ENCODE measurements at regions not wholly inside any gene's neighbourhood (a gene's known extent, or its start where the extent isn't known, plus 50 kb on each side); places are given as distances from the start of the nearest gene placed in this dataset.

DNA sequence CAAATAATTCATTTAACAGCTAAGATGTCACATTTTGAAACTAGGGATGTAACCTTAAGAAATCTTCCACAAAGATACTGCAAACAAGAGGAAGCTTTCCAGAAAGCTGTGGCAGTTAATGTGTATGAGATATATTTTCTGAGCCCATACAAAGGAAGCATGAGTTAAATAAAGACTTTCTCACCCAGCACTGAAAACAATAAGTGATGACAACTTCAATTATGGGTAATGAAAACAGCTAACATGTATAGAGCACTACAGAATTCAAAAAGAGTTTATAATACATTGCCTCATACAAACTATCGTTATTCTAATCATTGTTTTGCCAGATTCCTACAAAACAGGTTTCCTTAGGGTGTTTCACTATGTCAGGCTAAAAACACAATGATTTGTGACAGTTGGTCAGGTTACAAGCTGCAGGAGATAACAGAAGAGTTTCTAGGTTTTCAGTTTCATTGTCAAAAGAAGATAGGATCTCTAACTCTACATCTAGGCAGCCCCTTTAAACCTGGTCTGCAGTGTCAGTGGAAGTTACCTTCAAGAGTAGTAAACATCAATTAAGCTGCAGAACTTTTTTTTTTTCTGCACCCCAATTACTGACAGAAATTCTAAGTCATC lies 618.1 kb upstream of the ADGRL3 start:
- no peaks in the 10 kb centered on the region for H3K9me3 ChIP-seq (ENCODE audit: low read depth, low read length)
- H4K20me1 ChIP-seq (ENCODE audit: insufficient read depth, low read length), result no peaks in the 10 kb centered on the region
- H3K36me3 ChIP-seq (ENCODE audit: insufficient read depth, low read length), result no peaks in the 10 kb centered on the region
- H3K27ac ChIP-seq (ENCODE audit: low read depth, low read length), result no peak overlapping the region
- no peak overlapping the region for H3K4me2 ChIP-seq (ENCODE audit: insufficient read depth, low read length)
- TF ChIP-seq, protein P1, sequence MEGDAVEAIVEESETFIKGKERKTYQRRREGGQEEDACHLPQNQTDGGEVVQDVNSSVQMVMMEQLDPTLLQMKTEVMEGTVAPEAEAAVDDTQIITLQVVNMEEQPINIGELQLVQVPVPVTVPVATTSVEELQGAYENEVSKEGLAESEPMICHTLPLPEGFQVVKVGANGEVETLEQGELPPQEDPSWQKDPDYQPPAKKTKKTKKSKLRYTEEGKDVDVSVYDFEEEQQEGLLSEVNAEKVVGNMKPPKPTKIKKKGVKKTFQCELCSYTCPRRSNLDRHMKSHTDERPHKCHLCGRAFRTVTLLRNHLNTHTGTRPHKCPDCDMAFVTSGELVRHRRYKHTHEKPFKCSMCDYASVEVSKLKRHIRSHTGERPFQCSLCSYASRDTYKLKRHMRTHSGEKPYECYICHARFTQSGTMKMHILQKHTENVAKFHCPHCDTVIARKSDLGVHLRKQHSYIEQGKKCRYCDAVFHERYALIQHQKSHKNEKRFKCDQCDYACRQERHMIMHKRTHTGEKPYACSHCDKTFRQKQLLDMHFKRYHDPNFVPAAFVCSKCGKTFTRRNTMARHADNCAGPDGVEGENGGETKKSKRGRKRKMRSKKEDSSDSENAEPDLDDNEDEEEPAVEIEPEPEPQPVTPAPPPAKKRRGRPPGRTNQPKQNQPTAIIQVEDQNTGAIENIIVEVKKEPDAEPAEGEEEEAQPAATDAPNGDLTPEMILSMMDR (IDR thresholded peaks at IDR 0.05; ENCODE audit: extremely low read depth, low read depth, low read length), result no peak
- no peaks in the 10 kb centered on the region for H3K79me2 ChIP-seq (ENCODE audit: insufficient read depth, low read length)
- no peaks in the 10 kb centered on the region for H3K4me1 ChIP-seq (ENCODE audit: insufficient read depth, low read length)
- H2AFZ ChIP-seq (ENCODE audit: low read length), result no peak overlapping the region
- H3K27me3 ChIP-seq (ENCODE audit: insufficient read depth, low read length), result no peaks in the 10 kb centered on the region
- no peak for DNase-seq (ENCODE audit: insufficient read length, low spot score, missing footprints)
- no peak overlapping the region for H3K4me3 ChIP-seq (ENCODE audit: insufficient read depth, low read length)

DNA sequence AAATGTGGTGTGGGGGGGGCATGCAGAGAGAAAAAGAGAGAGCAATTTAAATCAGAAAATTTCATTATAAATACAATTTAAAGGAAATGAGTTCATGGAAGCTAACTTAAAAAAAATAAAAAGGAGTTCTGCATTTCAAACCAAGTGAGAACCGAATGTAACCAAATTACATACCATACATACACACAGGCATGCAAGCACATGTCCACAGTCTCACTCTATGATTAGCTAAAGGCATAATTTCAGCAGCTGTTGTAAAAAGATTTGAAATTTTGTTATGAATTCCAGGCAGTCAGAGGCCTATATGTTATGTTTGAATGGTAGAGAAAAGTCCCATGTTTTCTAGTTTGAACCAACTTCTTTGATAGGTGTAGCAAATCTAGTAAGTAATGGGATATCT lies 611.6 kb upstream of the ADGRL3 start:
- Histone ChIP-seq H3K4me1 (ENCODE audit: insufficient read depth, low read length) (no peaks in the 10 kb centered on the region), H3K4me3 (ENCODE audit: insufficient read depth, low read length) (no peak overlapping the region), H3K79me2 (ENCODE audit: insufficient read depth, low read length) (no peaks in the 10 kb centered on the region), H3K36me3 (ENCODE audit: insufficient read depth, low read length) (no peaks in the 10 kb centered on the region), H3K9me3 (ENCODE audit: low read depth, low read length) (no peaks in the 10 kb centered on the region), H3K27ac (ENCODE audit: low read depth, low read length) (no peak overlapping the region), H3K4me2 (ENCODE audit: insufficient read depth, low read length) (no peak overlapping the region), H3K27me3 (ENCODE audit: insufficient read depth, low read length) (no peaks in the 10 kb centered on the region), H2AFZ (ENCODE audit: low read length) (no peak overlapping the region), H4K20me1 (ENCODE audit: insufficient read depth, low read length) (no peaks in the 10 kb centered on the region)
- TF ChIP-seq, protein P1 (IDR thresholded peaks at IDR 0.05; ENCODE audit: extremely low read depth, low read depth, low read length), result no peak
- DNase-seq (ENCODE audit: insufficient read length, low spot score, missing footprints), result no peak

DNA sequence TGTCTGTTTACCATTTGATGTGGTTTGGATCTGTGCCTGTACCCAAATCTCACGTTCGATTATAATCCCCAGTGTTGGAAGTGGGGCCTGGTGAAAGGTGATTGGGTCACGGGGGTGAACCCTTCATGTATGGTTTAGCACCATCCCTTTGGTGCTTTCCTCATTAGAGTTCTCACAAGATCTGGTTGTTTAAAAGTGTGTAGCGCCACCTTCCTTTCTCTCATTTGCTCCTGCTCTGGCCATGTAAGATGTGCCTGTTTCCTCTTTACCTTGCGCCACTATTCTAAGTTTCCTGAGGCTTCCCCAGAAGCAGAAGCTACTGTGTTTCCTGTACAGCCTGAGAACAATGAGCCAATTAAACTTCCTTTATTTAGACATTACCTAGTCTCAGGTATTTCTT lies 610.7 kb upstream of the ADGRL3 start:
- no peaks in the 10 kb centered on the region for H3K4me1 ChIP-seq (ENCODE audit: insufficient read depth, low read length)
- no peaks in the 10 kb centered on the region for H3K36me3 ChIP-seq (ENCODE audit: insufficient read depth, low read length)
- TF ChIP-seq, protein P1 (IDR thresholded peaks at IDR 0.05; ENCODE audit: extremely low read depth, low read depth, low read length), result no peak
- no peaks in the 10 kb centered on the region for H3K79me2 ChIP-seq (ENCODE audit: insufficient read depth, low read length)
- no peak overlapping the region for H3K4me3 ChIP-seq (ENCODE audit: insufficient read depth, low read length)
- H3K9me3 ChIP-seq (ENCODE audit: low read depth, low read length), result no peaks in the 10 kb centered on the region
- H3K27me3 ChIP-seq (ENCODE audit: insufficient read depth, low read length), result no peaks in the 10 kb centered on the region
- no peaks in the 10 kb centered on the region for H4K20me1 ChIP-seq (ENCODE audit: insufficient read depth, low read length)
- no peak overlapping the region for H2AFZ ChIP-seq (ENCODE audit: low read length)
- no peak overlapping the region for H3K4me2 ChIP-seq (ENCODE audit: insufficient read depth, low read length)
- no peak for DNase-seq (ENCODE audit: insufficient read length, low spot score, missing footprints)
- H3K27ac ChIP-seq (ENCODE audit: low read depth, low read length), result no peak overlapping the region

DNA sequence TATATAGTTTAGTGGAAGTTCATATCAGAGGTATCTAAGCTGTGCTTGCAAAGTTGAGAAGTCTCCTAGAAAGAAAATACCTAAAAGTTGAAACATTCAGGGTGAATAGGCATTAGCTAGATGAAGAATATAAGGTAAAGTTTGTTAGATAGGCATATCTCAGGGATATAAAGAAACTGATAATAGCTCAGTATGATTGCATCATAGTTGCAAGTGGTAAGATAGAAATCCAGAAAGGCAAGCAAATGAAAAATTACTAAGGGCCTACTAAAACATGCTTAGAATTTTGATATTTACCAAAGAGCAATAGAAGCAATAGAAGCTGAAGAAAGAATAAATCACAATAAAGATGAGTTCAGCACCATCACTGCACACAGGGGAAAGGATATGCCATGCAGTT lies 610.0 kb upstream of the ADGRL3 start:
- H3K27me3 ChIP-seq (ENCODE audit: insufficient read depth, low read length), result no peaks in the 10 kb centered on the region
- no peaks in the 10 kb centered on the region for H3K36me3 ChIP-seq (ENCODE audit: insufficient read depth, low read length)
- H3K4me1 ChIP-seq (ENCODE audit: insufficient read depth, low read length), result no peaks in the 10 kb centered on the region
- H3K79me2 ChIP-seq (ENCODE audit: insufficient read depth, low read length), result no peaks in the 10 kb centered on the region
- no peak overlapping the region for H3K27ac ChIP-seq (ENCODE audit: low read depth, low read length)
- DNase-seq (ENCODE audit: insufficient read length, low spot score, missing footprints), result peak; percentile 39
- TF ChIP-seq, protein P1 (IDR thresholded peaks at IDR 0.05; ENCODE audit: extremely low read depth, low read depth, low read length), result no peak
- no peaks in the 10 kb centered on the region for H4K20me1 ChIP-seq (ENCODE audit: insufficient read depth, low read length)
- H2AFZ ChIP-seq (ENCODE audit: low read length), result no peak overlapping the region
- no peak overlapping the region for H3K4me2 ChIP-seq (ENCODE audit: insufficient read depth, low read length)
- H3K9me3 ChIP-seq (ENCODE audit: low read depth, low read length), result no peaks in the 10 kb centered on the region
- H3K4me3 ChIP-seq (ENCODE audit: insufficient read depth, low read length), result no peak overlapping the region

Measured in osteoblast (primary cell).